H9 (cell line): ENCODE measurements at regions not wholly inside any gene's neighbourhood (a gene's known extent, or its start where the extent isn't known, plus 50 kb on each side); places are given as distances from the start of the nearest gene placed in this dataset.
A peak's percentile ranks its signal among the peaks of the same experiment; 100 is the strongest.

Experiments used
- DNase-seq: peaks from one replicate; pipeline ENCODE4 v3.0.0-alpha.2; 2017
- H2AFZ ChIP-seq: one replicate; pipeline ENCODE4 v1.6.1; 2013; ENCODE audit warnings: mild to moderate bottlenecking, low read length, control low read depth, moderate library complexity
- H2AK5ac ChIP-seq: 2 replicates; pipeline ENCODE4 v1.6.1; 2013; ENCODE audit warnings: low read length, control low read depth, mixed read lengths; ENCODE audit not compliant: insufficient read length
- H2BK120ac ChIP-seq: one replicate; pipeline ENCODE4 v1.6.1; 2013; ENCODE audit warnings: low read depth, mild to moderate bottlenecking, low read length, control low read depth, inconsistent platforms; ENCODE audit not compliant: poor library complexity, severe bottlenecking
- H2BK12ac ChIP-seq: 2 replicates; pipeline ENCODE4 v1.6.1; 2013; ENCODE audit warnings: low read length, control low read depth, mixed read lengths, low read depth; ENCODE audit not compliant: insufficient read length
- H2BK15ac ChIP-seq: 2 replicates; pipeline ENCODE4 v1.6.1; 2013; ENCODE audit warnings: low read depth, low read length, control low read depth
- H2BK20ac ChIP-seq: one replicate; pipeline ENCODE4 v1.6.1; 2013; ENCODE audit warnings: low read depth, mild to moderate bottlenecking, low read length, control low read depth, inconsistent platforms; ENCODE audit not compliant: poor library complexity, severe bottlenecking
- H2BK5ac ChIP-seq: 2 replicates; pipeline ENCODE4 v1.6.1; 2013; ENCODE audit warnings: low read length, control low read depth, mixed read lengths; ENCODE audit not compliant: insufficient read length
- H3K14ac ChIP-seq: 2 replicates; pipeline ENCODE4 v1.6.1; 2013; ENCODE audit warnings: low read length, control low read depth; ENCODE audit not compliant: insufficient read depth
- H3K18ac ChIP-seq: 2 replicates; pipeline ENCODE4 v1.6.1; 2013; ENCODE audit warnings: low read depth, mild to moderate bottlenecking, mixed read lengths, low read length, control low read depth; ENCODE audit not compliant: insufficient read length
- H3K23ac ChIP-seq: 2 replicates; pipeline ENCODE4 v1.6.1; 2013; ENCODE audit warnings: low read length, control low read depth, mixed read lengths, low read depth; ENCODE audit not compliant: insufficient read length
- H3K23me2 ChIP-seq: 2 replicates; pipeline ENCODE4 v1.6.1; 2013; ENCODE audit warnings: low read depth, mild to moderate bottlenecking, mixed read lengths, low read length, control low read depth; ENCODE audit not compliant: insufficient read length, poor library complexity, severe bottlenecking
- H3K27ac ChIP-seq: 2 replicates; pipeline ENCODE4 v1.5.1; 2013; ENCODE audit warnings: low read length, control low read depth, mixed read lengths, low read depth; ENCODE audit not compliant: insufficient read length
- H3K27me3 ChIP-seq: 2 replicates; pipeline ENCODE4 v1.6.1; 2013; ENCODE audit warnings: low read length, control low read depth, inconsistent platforms; ENCODE audit not compliant: insufficient read depth
- H3K4ac ChIP-seq: 2 replicates; pipeline ENCODE4 v1.6.1; 2013; ENCODE audit warnings: low read depth, mild to moderate bottlenecking, control low read depth, inconsistent platforms, low read length, moderate library complexity
- H3K4me1 ChIP-seq: 2 replicates; pipeline ENCODE4 v1.6.1; 2013; ENCODE audit warnings: low read length, control low read depth, inconsistent platforms; ENCODE audit not compliant: insufficient read depth
- H3K4me2 ChIP-seq: 2 replicates; pipeline ENCODE4 v1.6.1; 2013; ENCODE audit warnings: low read length, control low read depth, mixed read lengths; ENCODE audit not compliant: insufficient read length, insufficient read depth
- H3K56ac ChIP-seq: 2 replicates; pipeline ENCODE4 v1.6.1; 2013; ENCODE audit warnings: low read depth, mild to moderate bottlenecking, mixed read lengths, low read length, control low read depth; ENCODE audit not compliant: insufficient read length
- H3K79me1 ChIP-seq: 2 replicates; pipeline ENCODE4 v1.6.1; 2013; ENCODE audit warnings: low read depth, mild to moderate bottlenecking, moderate library complexity, low read length, control low read depth, inconsistent platforms; ENCODE audit not compliant: insufficient read depth, poor library complexity, severe bottlenecking
- H3K79me2 ChIP-seq: 2 replicates; pipeline ENCODE4 v1.6.1; 2013; ENCODE audit warnings: low read length, control low read depth, inconsistent platforms; ENCODE audit not compliant: insufficient read depth
- H3K9ac ChIP-seq: 2 replicates; pipeline ENCODE4 v1.6.1; 2013; ENCODE audit warnings: low read length, control low read depth, mixed read lengths; ENCODE audit not compliant: insufficient read length; ENCODE audit errors: extremely low read depth
- H3K9me3 ChIP-seq: one replicate; pipeline ENCODE4 v1.6.1; 2013; ENCODE audit warnings: low read depth, low read length, inconsistent platforms; ENCODE audit not compliant: control insufficient read depth
- H3T11ph ChIP-seq: one replicate; pipeline ENCODE4 v1.6.1; 2013; ENCODE audit warnings: mild to moderate bottlenecking, low read length, control low read depth, inconsistent platforms
- H4K20me1 ChIP-seq: one replicate; pipeline ENCODE4 v1.6.1; 2013; ENCODE audit not compliant: control insufficient read depth, insufficient read length, insufficient read depth
- H4K5ac ChIP-seq: 2 replicates; pipeline ENCODE4 v1.6.1; 2013; ENCODE audit warnings: low read depth, mild to moderate bottlenecking, mixed read lengths, low read length, control low read depth; ENCODE audit not compliant: insufficient read length
- H4K8ac ChIP-seq: replicated peaks from 2 replicates; pipeline ENCODE4 v1.6.1; 2013; ENCODE audit warnings: low read length, control low read depth, mixed read lengths, low read depth; ENCODE audit not compliant: insufficient read length
- H4K91ac ChIP-seq: 2 replicates; pipeline ENCODE4 v1.6.1; 2013; ENCODE audit warnings: low read depth, mild to moderate bottlenecking, moderate library complexity, mixed read lengths, low read length, control low read depth; ENCODE audit not compliant: insufficient read length
- H3K27ac Mint-ChIP-seq, 3 experiments: 2 replicates in 2 of 3; 3 replicates in 1 of 3; pipeline ENCODE4 v1.8.0; 2020 to 2021; ENCODE audit warnings: mixed read lengths in 3 of 3, mild to moderate bottlenecking in 1 of 3, moderate library complexity in 1 of 3
- H3K27me3 Mint-ChIP-seq: 2 replicates; pipeline ENCODE4 v1.8.0; 2021; ENCODE audit warnings: low read depth, mild to moderate bottlenecking, moderate library complexity, mixed read lengths
- H3K36me3 Mint-ChIP-seq, 3 experiments: 2 replicates in 2 of 3; 3 replicates in 1 of 3; pipeline ENCODE4 v1.8.0; 2020 to 2021; ENCODE audit warnings: low read depth in 3 of 3, mixed read lengths in 3 of 3; ENCODE audit not compliant: insufficient read depth in 1 of 3
- H3K4me1 Mint-ChIP-seq, 2 experiments: 2 replicates each; pipeline ENCODE4 v1.8.0; 2020; ENCODE audit warnings: mixed read lengths in 2 of 2
- H3K4me3 Mint-ChIP-seq, 2 experiments: 2 replicates in 1 of 2; 3 replicates in 1 of 2; pipeline ENCODE4 v1.8.0; 2020 to 2021; ENCODE audit warnings: mild to moderate bottlenecking in 2 of 2, mixed read lengths in 2 of 2, moderate library complexity in 1 of 2
- H3K9me3 Mint-ChIP-seq, 2 experiments: 2 replicates in 1 of 2; 3 replicates in 1 of 2; pipeline ENCODE4 v1.8.0; 2020; ENCODE audit warnings: mild to moderate bottlenecking in 2 of 2, mixed read lengths in 2 of 2, moderate library complexity in 1 of 2
- WGBS: extraction: QIAGEN DNeasy Blood & Tissue Kit; methylation state at CpG from one replicate; pipeline ENCODE4 v1.1.7; 2013; ENCODE audit warnings: missing lambda C conversion rate, low lambda C conversion rate, mixed read lengths; ENCODE audit not compliant: insufficient read length; ENCODE audit errors: extremely low coverage; 5-methylcytosine and 5-hydroxymethylcytosine counted together
- TF ChIP-seq, protein P1 (sequence below): fragments of 200-600 bp; sonication (generic); conservative IDR thresholded peaks from 3 replicates; pipeline ENCODE4 v1.8.0; 2021; ENCODE audit warnings: antibody characterized with exemption, mild to moderate bottlenecking

DNA sequence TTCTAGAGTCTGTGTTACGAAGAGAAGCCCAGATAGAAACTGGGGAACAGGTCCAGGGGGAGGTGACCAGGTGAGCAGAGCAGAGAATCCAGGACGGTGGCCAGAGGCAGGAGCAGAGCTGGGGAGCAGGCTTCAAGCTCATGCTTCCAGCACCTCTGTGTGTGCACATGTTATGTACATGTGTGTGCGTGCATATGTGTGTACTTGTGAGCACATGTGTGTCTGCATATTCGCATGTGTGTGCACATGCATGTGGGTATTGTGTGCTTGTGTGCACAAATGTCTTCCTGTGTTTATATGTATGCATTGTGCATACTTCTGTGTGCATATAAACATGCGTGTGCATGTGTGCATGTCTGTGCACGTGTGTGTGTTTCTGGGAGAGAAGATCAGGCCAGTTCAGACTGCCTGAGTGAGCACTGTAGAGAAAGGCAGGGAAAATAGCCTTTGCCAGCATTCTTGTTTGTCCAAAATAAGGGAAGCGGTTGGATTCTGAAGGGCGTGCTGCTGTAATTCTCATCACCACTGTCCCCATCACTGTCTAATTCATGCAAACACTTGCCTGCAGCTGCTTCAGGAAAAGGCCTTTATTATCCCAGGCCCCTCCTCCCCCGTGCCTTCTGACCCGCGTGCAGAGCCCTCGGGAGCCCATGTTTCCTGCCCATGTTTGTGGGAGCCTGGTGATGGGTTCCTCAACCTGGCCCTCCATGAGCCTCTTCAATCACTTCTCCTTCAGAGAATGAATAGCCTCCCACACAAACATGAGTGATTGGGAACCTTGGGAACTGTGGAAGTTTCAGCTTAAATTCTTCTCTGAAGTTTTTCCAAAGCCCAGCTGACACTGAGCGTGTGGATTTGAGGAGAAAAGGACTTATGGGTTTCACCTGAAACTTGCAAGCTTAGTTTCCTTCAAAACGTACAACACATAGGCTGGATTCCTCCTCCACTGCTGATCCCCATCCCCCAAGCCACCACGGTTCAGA, 161.7 kb upstream of the AFDN start:
- H4K8ac ChIP-seq = peak overlapping the region; percentile 19
- peak overlapping the region in 1 of 3 experiments; percentile 28; a peak in 1 of 7 replicates for H3K27ac Mint-ChIP-seq
- H2BK12ac ChIP-seq = no peak overlapping the region
- no peaks in the 10 kb centered on the region for H3K79me2 ChIP-seq
- no peak overlapping the region for H4K91ac ChIP-seq
- no peaks in the 10 kb centered on the region for H3K9me3 ChIP-seq
- H2BK120ac ChIP-seq = no peak overlapping the region
- H3K27me3 ChIP-seq = no peaks in the 10 kb centered on the region
- no peak overlapping the region for H3K4me2 ChIP-seq
- H3K9ac ChIP-seq = no peak overlapping the region
- no CpG with 5 or more reads among the region's 15 CpGs for WGBS
- H3K27ac ChIP-seq = no peak overlapping the region
- H3K18ac ChIP-seq = no peak overlapping the region
- H3K36me3 Mint-ChIP-seq = no peaks in the 10 kb centered on the region
- H3K79me1 ChIP-seq = no peaks in the 10 kb centered on the region
- H3K23me2 ChIP-seq = no peaks in the 10 kb centered on the region
- peak overlapping the region; percentile 16 for H4K5ac ChIP-seq
- no peaks in the 10 kb centered on the region for H4K20me1 ChIP-seq
- H2BK15ac ChIP-seq = no peak overlapping the region
- H3K4me1 ChIP-seq = no peaks in the 10 kb centered on the region
- H3K4me1 Mint-ChIP-seq = peaks cover 8 to 25% of the 10 kb centered on the region in 2 experiments
- H3K27me3 Mint-ChIP-seq = peaks cover 1% of the 10 kb centered on the region; the same call in 1 of the 2 replicates
- H3K9me3 Mint-ChIP-seq = no peaks in the 10 kb centered on the region
- no peak overlapping the region for H3T11ph ChIP-seq
- H3K14ac ChIP-seq = no peak overlapping the region
- no peak overlapping the region for H3K56ac ChIP-seq
- no peak overlapping the region for H2AK5ac ChIP-seq
- TF ChIP-seq, protein P1, sequence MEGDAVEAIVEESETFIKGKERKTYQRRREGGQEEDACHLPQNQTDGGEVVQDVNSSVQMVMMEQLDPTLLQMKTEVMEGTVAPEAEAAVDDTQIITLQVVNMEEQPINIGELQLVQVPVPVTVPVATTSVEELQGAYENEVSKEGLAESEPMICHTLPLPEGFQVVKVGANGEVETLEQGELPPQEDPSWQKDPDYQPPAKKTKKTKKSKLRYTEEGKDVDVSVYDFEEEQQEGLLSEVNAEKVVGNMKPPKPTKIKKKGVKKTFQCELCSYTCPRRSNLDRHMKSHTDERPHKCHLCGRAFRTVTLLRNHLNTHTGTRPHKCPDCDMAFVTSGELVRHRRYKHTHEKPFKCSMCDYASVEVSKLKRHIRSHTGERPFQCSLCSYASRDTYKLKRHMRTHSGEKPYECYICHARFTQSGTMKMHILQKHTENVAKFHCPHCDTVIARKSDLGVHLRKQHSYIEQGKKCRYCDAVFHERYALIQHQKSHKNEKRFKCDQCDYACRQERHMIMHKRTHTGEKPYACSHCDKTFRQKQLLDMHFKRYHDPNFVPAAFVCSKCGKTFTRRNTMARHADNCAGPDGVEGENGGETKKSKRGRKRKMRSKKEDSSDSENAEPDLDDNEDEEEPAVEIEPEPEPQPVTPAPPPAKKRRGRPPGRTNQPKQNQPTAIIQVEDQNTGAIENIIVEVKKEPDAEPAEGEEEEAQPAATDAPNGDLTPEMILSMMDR = no peak
- H2AFZ ChIP-seq = no peak overlapping the region
- DNase-seq = no peak
- H3K4ac ChIP-seq = no peak overlapping the region
- no peak overlapping the region for H3K23ac ChIP-seq
- no peak overlapping the region for H2BK5ac ChIP-seq
- H2BK20ac ChIP-seq = no peak overlapping the region
- H3K4me3 Mint-ChIP-seq = no peak overlapping the region
